GM19328 (cell line): ENCODE measurements at regions not wholly inside any gene's neighbourhood (a gene's known extent, or its start where the extent isn't known, plus 50 kb on each side); places are given as distances from the start of the nearest gene placed in this dataset.
"Not testable (repeated sequence)": the region's sequence is repeated elsewhere in the genome, so short reads cannot be mapped to it uniquely, and the experiment has no call there.

Experiments used
- ATAC-seq: cut with Tn5 transposase; IDR thresholded peaks from one replicate; pipeline ENCODE4 v1.9.1; 2021; ENCODE audit warnings: mild to moderate bottlenecking, moderate library complexity; ENCODE audit not compliant: unreplicated experiment

DNA sequence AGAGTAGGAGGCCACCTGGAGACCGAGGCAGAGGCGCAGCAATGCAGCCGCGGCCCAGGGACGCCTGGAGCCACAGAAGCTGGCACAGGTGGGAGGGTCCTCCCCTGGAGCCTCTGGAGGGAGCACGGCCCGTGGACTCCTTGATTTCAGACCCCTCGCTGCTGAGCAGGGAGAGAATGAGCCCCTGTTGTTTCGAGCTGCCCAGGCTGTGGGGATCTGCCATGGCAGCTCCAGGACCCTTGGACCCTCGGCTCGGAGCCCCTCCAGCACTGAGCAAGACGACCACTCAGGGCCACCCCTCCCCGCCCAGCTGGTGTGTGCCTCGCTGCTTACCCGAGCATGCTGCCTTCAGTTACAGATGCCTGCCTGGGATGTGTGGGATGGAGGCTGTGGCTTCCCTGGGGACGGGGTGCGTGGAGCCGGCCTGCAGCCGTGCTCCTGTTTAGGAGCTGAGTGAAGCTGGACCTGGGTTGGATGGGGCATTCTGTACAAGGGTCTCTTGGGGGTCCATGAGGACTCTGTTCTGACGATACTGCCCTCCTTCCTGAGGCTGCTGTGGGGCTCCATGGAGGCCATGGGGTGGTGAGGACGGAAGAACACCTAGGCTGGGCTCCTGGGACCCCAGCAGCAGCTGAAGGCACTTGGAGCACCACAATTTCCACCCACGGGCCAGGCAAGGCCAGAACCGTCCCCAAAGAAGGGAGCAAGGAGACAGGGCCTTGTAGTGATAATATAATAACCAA is 115.1 kb upstream of the LPCAT1 start:
- no peak for ATAC-seq

DNA sequence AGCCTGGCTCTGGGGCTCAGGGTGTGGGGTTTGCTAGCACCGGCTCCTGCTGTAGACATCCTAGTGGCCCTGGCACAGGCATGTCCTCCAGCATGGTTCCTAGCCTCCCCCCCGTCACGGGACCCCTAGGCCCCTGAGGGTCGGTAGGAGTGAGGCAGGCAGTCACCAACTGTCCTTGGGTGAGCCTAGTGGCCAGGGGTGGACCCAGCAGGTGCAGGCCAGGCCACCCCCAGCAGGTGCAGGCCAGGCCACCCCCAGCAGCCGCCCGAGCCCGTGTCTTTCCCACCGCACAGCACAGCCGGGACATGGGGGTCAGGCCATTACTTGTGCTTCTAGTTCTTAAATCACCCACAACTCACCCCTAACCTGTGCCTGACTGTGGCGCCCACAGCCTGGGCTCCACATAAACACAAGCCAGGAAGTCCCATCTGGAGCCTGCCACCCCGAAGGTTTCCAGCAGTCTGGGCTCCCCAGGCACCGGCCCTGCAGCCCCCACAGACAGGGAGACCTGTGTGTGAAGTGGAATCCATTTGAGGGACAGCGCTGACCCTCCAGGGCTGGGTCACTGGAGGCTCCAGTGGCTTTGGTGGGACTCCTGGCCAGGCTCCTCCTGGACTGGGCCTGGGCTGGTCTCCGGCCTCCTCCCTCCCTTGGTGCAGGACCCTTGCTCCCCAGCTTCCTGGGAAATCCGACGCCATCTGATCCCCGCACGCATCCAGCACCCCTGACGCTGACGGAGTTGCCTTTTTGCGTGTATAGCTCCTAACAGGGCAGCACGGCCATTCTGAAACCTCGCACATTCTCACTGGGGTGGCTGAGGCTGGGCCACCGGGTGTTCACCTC is 114.1 kb upstream of the LPCAT1 start:
- ATAC-seq, result no peak

DNA sequence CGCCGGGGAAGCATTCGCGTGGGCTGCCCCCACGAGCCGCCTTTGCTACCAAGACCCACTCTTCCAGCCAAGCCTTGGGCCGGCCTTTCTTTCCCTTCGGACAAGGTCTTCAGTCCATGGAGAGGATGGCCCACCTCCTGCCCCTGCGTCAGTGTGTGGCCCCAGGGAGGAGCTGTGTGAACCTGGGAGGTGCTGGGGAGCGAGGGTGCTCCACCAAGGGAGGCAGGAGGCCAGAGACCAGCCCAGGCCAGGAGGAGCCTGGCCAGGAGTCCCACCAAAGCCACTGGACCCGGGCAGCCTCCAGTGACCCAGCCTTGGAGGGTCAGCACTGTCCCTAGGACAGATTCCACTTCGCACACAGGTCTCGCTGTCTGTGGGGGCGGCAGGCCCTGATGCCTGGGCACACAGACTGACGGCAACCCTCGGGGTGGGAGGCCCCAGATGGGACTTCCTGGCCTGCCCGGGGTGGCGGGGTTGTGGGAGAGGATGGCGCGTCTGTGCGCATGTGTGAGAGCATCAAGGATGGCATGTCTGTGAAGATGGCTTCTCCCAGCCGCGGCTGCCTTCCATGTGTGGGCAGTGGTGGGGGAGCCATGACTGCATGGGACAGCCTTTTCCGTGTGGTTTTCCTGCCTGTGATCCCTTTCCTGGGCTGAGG is 113.3 kb upstream of the LPCAT1 start:
- ATAC-seq, result no peak

DNA sequence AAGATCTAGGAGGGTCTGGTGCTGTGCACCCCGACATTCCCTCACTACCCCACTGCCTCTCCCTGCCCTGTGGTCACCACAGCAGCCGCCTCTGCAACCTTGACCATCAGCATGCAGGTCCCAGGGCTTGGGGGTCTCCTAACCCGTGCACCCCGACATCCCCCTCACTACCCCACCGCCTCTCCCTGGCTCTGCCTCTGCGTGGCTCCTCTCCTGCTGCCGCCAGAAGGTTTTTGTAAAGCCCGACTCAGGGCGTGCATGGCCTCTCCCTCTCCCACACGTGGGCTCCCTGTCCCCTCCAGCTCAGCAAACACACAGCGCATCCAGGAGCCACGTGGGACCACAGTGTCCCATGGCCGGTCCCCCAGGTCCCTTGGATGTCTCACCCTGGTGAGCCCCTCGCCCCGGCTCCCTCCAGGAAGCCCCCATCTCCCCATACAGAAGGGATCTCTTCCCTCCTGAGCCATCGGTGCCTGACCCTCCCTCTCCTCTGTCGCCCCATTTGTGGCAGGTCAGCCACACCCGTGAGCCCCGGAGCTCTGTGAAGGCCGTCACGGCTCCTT is 112.5 kb upstream of the LPCAT1 start:
- ATAC-seq, result not testable (repeated sequence)

DNA sequence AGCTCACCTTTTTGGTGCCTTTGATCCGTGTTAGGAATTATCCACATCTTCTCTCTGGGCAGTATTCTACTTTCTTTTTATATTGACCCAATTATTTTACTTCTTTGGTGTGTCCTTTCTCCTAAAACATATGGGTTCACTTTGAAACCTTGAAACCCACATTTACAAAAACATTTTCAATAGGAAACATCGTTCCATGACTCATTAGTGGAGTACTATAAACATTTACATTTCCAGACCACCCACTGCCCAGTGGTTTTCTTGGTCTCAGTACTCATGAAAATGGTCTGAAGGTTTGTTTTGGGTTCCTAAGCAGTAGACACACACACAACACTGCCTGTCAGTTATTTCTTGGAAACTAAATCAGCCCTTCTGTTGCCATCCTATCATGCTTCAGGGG is 111.7 kb upstream of the LPCAT1 start:
- not testable (repeated sequence) for ATAC-seq

DNA sequence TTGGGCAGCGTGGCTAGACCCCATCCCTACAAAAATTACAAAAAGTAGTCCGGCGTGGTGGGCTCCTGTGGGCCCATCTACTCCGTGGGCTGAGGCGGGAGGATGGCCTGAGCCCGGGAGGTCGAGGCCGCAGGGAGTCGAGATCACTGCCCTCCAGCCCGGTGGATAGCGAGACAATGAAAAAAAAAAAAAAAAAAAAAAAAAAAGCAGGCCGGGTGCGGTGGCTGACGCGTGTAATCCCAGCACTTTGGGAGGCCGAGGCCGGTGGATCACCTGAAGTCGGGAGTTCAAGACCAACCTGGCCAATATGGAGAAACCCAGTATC is 110.5 kb upstream of the LPCAT1 start:
- ATAC-seq, result no peak

DNA sequence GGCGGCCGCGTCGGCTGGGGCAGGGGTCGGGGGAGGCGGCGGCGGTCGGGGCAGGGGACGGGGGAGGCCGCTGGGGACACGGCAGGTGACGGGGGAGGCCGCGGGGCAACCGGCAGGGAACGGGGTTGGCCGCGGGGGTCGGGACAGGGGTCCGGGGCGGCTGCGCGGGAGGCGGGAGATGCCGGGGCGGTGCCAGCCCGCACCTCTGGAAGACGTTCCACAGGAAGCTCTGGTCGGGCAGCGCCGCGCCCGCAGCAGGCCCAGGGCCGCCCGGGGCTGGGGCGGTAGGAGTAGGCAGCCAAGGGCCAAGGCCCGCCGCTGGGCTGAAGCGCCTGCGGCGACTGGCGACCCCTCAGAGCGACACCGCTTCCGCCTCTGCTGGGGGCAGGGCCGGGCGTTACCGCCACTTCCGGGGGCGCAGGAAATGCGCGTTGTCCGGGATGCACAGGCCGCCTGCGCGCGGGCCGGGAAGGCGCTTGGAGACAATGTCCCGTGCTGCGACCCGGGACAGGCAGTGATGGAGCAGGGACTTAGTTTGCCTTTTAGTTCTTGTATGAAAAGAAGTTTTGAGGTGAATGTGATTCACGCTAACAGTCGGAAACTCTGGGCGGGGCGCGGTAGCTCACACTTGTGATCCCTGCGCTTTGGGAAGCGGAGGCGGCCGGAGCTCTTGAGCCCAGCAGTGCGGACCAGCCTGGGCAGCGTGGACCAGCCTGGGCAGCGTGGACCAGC is 110.0 kb upstream of the LPCAT1 start:
- peak; percentile 98 for ATAC-seq

DNA sequence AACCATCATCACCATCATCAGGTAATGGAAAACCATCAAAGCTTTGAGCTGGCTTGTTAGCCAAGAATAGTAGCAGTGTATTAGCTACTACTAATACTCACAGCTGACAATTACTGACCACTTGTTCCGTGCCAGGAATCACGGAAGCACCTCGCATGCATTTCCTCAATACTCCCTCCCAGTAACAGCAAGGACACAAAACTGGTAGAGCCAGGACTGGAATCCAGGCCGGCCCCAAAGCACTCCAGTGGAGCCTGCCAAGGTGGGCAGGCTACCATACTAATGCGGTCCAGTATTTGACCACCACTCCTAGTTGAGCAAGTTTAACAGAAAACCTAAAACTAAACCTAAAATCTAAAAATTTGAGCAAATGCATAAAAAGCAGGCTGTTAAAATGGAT is 107.2 kb upstream of the LPCAT1 start:
- ATAC-seq, result not testable (repeated sequence)

DNA sequence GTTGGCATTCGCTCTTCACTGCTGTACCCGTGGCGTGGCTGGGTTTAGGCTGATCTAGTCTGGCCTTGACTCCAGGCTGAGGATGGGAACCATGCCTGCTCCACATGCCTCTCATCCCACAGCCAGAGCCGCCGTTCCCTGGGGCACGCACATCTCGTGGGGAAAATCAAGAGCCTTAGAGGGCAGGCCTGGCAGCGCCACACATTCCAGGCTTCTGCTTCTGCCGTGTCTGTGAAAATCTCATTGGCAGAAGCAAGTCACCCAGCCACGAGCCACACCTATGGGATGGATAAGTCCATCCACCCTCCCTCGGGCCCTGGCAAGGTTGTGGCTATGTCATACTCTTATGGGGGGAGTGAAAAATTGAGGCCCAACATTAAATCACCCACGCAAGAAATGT is 102.6 kb upstream of the LPCAT1 start:
- ATAC-seq, result not testable (repeated sequence)

DNA sequence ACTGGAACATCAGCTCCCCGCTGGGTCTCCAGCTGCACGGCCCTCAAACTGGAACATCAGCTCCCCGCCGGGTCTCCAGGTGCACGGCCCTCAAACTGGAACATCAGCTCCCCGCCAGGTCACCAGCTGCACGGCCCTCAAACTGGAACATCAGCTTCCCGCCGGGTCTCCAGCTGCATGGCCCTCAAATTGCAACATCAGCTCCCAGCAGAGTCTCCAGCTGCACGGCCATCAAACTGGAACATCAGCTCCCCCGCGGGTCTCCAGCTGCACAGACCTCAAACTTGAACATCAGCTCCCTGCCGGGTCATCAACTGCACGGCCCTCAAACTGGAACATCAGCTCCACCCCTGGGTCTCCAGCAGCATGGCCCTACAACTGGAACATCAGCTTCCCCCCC is 95.8 kb upstream of the LPCAT1 start:
- not testable (repeated sequence) for ATAC-seq

DNA sequence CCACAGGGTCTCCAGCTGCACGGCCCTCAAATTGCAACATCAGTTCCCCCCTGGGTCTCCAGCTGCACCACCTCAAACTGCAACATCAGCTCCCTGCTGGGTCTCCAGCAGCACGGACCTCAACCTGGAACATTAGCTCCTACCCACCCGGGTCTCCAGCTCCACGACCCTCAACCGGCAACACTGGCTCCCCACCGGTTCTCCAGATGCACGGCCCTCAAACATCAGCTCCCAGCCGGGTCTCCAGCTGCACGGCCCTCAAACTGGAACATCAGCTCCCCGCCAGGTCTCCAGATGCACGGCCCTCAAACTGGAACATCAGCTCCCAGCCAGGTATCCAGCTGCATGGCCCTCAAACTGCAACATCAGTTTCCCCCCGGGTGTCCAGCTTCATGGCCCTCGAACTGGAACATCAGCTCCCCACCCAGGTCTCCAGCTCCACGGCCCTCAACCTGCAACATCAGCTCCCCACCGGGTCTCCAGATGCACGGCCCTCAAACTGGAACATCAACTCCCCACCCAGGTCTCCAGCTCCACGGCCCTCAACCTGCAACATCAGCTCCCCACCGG is 94.6 kb upstream of the LPCAT1 start:
- ATAC-seq, result not testable (repeated sequence)

DNA sequence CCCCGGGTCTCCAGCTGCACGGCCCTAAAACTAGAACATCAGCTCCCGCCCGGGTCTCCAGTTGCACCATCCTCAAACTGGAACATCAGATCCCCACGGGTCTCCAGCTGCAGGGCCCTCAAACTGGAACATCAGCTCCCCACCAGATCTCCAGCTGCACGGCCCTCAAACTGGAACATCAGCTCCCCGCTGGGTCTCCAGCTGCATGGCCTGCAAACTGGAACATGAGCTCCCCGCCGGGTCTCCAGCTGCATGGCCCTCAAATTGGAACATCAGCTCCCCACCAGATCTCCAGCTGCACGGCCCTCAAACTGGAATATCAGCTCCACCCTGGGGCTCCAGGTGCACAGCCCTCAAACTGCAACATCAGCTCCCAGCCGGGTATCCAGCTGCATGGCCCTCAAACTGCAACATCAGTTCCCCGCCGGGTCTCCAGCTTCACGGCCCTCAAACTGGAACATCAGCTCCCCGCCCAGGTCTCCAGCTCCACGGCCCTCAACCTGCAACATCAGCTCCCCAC is 93.5 kb upstream of the LPCAT1 start:
- not testable (repeated sequence) for ATAC-seq

DNA sequence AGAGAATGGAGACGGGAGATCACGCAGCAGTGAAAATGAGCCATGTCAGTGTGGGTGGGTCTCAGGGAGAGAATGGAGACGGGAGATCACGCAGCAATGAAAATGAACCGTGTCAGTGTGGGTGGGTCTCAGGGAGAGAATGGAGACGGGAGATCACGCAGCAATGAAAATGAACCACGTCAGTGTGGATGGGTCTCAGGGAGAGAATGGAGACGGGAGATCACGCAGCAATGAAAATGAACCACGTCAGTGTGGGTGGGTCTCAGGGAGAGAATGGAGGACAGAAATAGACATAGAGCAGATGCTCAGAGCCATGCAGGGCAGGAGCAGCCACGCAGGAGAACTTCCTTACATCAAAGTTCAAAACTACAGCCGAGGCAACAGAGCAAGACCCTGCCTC is 89.8 kb upstream of the LPCAT1 start:
- not testable (repeated sequence) for ATAC-seq

DNA sequence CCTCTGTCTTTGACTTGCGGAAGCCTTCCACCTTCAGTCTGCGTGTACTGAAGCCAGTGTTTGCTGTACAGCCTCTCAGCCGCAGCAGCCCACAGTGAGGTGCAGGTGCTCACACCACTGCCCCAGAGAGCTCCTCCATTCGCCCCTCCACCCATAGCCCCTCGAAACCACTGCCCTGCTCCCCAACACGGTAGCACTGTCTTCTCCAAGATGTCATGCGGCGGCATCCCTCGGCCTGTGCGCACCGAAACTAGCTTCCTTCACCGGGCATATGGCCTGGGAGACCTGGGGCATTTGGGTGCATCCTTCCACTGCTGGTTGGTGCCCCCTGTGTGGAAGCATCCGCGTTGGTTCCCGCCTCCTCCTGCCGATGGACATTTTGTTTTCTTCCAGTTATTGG is 86.8 kb upstream of the LPCAT1 start:
- not testable (repeated sequence) for ATAC-seq

DNA sequence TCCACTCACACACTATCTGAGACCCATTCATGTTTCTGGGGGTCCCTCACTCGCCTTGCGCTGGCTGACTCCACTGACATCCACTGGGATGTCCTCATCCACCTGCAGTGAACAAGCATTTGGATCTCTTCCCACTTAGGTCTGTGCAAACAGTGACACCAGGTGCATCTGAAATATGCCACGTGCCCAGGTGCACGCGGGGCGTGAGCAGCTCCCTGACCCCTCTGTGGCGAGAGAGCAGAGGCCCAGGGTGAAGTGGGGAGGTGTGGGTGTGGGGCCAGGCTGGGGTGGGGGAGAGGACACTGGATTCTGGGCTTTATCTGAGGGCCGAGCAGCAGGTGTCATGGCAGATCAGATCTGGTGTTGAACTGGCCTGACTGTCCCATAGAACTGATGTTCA is 85.4 kb upstream of the LPCAT1 start:
- not testable (repeated sequence) for ATAC-seq

DNA sequence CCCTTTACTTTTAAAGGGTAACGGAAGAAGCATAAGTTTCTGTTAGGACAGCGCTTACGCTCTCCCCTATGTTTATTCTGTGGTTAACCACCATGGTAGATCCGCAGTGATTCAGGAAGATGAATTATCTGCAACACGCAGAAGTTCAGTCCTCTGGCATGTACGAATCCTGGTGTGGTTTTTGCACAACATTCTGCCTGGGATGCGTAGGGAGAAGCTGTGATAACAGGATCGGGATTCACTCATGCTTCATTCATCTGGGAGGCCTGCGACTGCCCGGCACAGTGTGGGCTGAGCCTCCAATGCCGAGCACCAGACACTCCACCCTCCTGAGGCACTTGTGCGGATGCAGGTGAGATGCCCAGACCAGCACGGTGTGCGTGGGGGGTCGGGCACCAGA is 84.6 kb upstream of the LPCAT1 start:
- not testable (repeated sequence) for ATAC-seq

DNA sequence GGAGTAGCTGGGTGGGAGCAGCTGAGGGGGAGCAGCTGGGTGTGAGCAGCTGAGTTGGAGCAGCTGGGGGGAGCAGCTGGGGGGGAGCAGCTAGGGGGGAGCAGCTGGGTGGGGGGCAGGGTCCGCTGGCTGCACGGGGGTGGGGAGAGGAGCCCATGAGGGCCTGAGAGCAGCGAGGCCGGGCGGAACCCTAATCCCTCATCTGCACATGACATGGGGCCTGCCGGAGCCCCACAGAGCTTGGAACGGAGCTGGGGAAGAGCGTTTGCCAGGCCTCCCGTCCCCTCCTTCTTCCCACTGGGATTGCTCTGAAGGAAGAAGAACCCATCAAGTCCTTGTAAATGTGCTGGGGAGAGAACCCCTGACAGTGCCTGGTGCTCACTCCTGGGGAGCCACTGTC is 83.2 kb upstream of the LPCAT1 start:
- ATAC-seq, result not testable (repeated sequence)

DNA sequence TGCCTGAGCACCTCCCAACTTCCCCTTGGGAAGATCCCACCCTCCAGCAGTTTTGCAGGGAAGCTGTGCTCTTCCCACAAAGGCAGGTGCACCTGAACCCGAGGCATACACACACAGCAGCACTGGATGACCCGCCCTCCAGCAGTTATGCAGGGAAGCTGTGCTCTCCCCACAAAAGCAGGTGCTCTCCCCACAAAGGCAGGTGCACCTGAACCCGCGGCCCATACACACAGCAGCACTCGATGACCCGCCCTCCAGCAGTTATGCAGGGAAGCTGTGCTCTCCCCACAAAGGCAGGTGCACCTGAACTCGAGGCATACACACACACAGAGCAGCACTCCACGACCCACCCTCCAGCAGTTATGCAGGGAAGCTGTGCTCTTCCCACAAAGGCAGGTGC is 80.2 kb upstream of the LPCAT1 start:
- not testable (repeated sequence) for ATAC-seq

DNA sequence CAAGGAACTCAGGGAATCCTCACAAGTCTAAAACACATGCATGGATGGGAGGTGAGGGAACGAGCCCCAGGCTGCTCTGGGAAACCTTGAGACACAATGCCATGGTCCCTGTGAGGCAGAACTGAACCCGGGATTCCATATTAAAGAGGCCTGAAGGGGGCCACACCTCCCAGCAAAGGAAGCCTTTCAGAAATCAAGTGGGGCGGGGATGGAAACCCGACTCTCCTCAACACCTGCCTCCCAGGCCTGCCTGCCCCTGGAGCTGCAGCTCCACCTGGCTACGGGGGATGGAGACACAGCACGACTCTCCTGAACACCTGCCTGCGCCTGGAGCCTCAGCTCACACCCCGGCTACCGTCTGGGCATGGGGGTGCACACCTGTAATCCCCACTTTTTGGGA is 77.8 kb upstream of the LPCAT1 start:
- ATAC-seq, result not testable (repeated sequence)
